ENCODE measurements at regions not wholly inside any gene's neighbourhood (a gene's known extent, or its start where the extent isn't known, plus 50 kb on each side); places are given as distances from the start of the nearest gene placed in this dataset.

DNA sequence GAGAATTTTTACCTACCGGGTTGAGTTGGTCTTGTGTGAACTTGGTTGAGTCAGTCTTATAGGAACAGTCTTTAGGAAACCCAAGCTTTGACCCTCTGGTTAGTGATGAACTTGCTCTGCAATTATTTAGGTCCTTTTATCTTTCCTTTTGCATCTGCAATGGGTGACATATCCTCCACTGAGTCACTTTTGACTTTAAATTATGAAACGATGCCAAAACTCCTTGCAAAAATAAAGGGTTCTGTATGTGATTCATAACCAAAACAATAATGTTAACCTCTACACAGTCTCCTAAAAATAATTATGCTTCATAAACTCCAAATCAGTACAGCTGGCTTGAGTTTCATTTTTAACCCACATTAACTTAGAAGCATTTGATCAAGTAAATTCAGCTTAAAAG, 979.4 kb downstream of the GALC start:
- DNase-seq (ENCODE audit: low read depth in 2 of 3, low spot score in 2 of 3), result no peak

GRCh38 chr14:87008965-87009364, 984.0 kb downstream of the GALC start:
- no peak for DNase-seq (ENCODE audit: low read depth in 2 of 3, low spot score in 2 of 3)

DNA sequence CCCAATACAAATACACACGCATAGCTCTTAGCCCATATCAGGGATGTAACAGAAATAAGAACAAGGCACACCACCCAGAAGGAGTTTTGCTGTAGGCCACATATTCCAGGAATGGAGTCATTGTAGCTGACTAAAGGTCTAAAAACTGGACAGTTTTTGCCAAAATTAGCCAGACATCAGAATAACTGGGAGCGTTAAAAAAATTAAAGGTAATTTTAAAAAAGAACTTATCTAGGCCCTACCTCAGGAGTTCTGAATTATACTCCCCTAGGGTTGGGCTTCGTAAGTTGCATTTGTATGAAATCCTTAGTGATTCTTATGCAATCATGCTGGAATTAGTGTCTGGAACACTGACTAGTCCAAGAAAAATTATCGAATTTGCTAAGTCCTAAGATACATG, 987.7 kb downstream of the GALC start:
- DNase-seq (ENCODE audit: low read depth in 2 of 3, low spot score in 2 of 3), result no peak

DNA sequence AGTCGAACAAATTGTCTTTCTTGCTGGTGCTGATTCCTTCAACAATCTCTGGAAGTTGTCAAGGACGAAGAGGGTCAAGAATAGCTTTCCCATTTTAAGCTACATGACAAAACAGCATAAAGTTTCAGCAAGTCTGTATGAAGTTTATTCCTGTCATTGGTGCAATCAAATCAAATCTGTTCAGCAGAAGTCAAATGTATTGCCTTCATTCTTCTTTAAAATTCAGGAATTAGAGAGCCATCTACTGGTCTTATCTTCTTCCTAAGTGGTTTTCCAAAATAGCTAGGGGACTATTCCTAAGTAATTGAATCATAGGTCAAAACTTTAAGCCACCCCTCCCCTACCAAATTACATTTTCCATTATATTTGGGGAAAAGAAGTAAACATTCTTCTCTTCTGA, 990.2 kb downstream of the GALC start:
- no peak for DNase-seq (ENCODE audit: low read depth in 2 of 3, low spot score in 2 of 3)

DNA sequence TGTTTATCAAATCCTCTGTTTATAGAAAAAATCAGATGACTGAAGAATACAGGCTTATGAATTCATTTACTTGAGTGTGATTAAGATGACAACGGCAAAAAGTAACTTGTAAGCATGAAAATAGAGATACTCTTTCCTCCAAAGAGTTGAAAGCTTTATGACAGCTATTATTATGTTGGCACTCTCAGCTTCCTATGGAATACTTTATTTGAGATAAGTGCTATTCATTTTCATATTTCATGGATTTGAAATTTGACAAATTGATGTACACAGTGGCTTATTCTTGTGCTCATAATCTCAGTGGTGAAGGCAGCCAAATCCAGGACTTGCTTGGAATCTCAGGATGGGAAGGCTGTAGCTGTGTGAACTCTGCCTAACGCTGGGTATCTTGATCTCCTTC, 991.6 kb downstream of the GALC start:
- no peak for DNase-seq (ENCODE audit: low read depth in 2 of 3, low spot score in 2 of 3)

- no peak for DNase-seq (ENCODE audit: low read depth in 2 of 3, low spot score in 2 of 3)
These were observed 992.9 kb downstream of the GALC start for GRCh38 chr14:87000081-87000480.

DNA sequence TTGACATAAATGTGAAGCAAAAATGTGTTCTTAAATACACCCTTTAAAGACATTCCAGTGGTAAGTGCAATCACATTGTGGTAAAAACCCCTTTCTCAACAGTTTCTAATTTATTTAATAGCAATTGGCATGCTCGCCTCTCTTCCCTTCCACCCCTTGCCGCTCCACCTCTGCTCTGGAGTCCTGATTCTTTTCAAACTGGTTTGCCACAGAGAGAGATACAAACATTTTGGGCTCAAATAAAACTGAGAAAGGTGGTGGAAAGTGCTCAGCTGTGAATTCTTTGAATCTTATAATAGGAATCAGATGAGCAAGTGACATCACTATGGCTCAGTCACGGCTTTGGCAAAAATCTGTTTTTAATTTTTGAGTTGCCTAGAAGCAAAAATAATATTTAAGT, 993.9 kb downstream of the GALC start:
- DNase-seq (ENCODE audit: low read depth in 2 of 3, low spot score in 2 of 3), result no peak

- no peak for DNase-seq (ENCODE audit: low read depth in 2 of 3, low spot score in 2 of 3)
These were observed 995.7 kb downstream of the GALC start for GRCh38 chr14:86997271-86997670.

DNA sequence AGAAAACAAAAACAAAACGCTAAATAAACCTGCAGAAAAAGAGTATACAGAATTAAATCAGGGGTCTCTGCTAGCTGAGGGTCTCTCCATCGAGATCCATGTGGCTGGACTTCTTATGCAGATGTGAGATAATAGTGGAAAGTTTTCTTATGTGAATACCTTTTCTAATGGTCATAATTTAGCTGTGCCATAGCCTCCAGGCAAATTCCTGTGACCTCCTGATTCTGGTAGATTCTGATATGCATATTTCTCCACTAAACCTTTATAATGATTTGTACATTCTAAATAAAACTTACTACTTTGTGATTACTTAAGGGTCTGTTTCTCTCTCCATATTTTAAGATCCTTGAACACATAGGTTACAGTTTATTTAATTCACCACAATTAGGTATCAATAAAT, 1002.6 kb downstream of the GALC start:
- DNase-seq (ENCODE audit: low read depth in 2 of 3, low spot score in 2 of 3), result no peak

- DNase-seq (ENCODE audit: low read depth in 2 of 3, low spot score in 2 of 3), result no peak
These were observed 1003.7 kb downstream of the GALC start for GRCh38 chr14:86989285-86989684.

GRCh38 chr14:86987966-86988365, 1005.0 kb downstream of the GALC start:
- no peak for DNase-seq (ENCODE audit: low read depth in 2 of 3, low spot score in 2 of 3)

DNA sequence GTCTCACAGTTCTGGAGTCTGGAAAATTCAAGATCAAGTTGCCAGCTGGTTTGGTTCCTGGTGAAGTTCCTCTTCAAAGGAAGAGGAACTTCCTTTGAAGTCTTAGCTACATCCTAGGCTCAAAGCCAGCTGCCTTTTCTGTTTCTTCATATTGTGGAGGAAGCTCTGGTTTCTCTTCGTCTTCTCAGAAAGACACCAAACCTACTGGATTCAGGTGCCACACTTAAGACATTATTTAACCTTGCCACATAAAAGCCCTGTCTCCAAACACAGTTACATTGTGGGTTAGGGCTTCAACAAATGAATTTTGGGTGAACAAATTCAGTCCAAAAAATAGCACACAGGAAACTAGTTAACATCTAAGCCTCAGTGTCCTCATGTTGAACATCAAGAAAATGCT, 1019.8 kb downstream of the GALC start:
- no peak for DNase-seq (ENCODE audit: low read depth in 2 of 3, low spot score in 2 of 3)

DNA sequence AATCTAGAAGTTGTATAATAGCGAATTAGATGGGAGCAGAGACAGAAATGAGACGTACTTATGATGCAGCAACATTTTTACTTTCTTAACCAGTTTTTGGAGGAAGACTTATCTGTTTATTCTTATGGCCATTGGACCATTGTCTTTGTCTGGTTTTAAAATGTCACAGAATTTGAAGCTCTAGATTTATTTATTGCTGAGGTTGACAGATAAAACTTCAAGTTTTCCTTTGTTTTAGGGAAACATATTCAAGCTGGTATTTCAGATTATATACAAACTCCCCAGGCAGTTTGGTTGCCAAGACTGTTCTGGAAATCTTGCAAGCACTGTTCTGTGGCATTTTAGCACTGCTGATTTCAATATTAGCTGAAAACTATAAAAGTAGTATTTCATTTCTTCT, 1021.7 kb downstream of the GALC start:
- no peak for DNase-seq (ENCODE audit: low read depth in 2 of 3, low spot score in 2 of 3)

- no peak for DNase-seq (ENCODE audit: low read depth in 2 of 3, low spot score in 2 of 3)
These were observed 1031.8 kb downstream of the GALC start for GRCh38 chr14:86961106-86961716.

- DNase-seq (ENCODE audit: low read depth in 2 of 3, low spot score in 2 of 3), result no peak
These were observed 1037.1 kb downstream of the GALC start for GRCh38 chr14:86955771-86956354.

GRCh38 chr14:86954623-86955022, 1038.4 kb downstream of the GALC start:
- DNase-seq (ENCODE audit: low read depth in 2 of 3, low spot score in 2 of 3), result no peak

- DNase-seq (ENCODE audit: low read depth in 2 of 3, low spot score in 2 of 3), result no peak
These were observed 1046.5 kb downstream of the GALC start for GRCh38 chr14:86946446-86946845.

DNA sequence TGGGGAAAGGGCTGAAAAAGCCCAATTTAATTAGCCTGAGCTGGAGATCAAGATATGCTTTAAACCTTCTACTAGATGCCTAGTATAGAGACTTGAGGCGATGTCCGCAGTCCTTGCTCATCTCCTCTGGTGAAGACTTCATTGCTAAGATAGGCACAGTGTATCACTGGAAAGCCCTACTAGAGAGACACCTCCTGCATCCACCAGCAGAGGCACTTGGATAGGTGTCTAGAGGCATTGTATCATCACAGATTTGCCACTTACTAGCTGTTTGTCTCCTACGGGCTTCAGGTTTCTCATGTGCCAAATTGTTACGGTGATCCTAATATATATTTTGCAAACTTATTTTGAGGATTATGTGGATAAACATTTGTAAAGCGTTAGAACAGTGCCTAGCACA, 1048.5 kb downstream of the GALC start:
- no peak for DNase-seq (ENCODE audit: low read depth in 2 of 3, low spot score in 2 of 3)

DNA sequence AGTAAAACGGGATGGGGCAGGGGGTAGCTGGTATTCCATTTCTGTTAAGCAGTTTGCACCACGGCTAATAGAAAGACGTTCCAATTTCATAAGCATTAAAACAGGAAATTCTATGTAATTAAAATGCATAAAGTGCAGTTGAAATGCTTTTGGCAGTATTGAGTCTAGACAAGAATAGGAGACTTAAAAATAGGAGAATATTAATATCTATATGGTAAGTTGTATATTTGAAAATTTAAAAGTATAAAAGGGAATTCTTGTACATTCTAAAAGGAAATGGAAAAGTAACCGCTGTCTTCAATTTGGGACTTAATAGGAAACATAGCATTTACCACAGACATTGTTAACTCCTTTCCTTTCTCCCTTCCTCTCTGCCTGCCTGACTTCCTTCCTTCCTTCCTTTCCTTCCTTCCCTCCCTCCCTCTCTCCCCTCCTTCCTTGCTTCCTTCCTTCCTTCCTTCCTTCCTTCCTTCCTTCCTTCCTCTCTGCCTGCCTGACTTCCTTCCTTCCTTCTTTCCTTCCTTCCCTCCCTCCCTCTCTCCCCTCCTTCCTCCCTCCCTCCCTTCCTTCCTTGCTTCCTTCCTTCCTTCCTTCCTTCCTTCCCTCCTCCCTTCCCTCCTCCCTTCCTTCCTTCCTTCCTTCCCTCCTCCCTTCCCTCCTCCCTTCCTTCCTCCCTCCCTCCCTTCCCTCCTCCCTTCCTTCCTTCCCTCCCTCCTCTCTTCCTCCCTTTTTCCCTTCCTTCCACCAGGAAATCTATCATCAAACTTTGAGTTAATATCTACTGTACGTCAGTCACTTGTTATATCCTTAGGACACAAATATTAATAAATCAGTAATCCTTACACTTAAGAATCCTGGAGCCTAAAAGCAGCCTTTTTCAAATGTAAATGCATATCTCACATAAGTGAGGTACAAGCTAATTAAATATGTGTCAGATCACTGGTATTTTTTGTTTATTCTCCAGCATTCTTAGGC, 1049.3 kb downstream of the GALC start:
- no peak for DNase-seq (ENCODE audit: low read depth in 2 of 3, low spot score in 2 of 3)

- DNase-seq (ENCODE audit: low read depth in 2 of 3, low spot score in 2 of 3), result no peak
These were observed 1050.0 kb downstream of the GALC start for GRCh38 chr14:86942936-86943335.

- no peak for DNase-seq (ENCODE audit: low read depth in 2 of 3, low spot score in 2 of 3)
These were observed 1052.9 kb downstream of the GALC start for GRCh38 chr14:86940106-86940505.

DNA sequence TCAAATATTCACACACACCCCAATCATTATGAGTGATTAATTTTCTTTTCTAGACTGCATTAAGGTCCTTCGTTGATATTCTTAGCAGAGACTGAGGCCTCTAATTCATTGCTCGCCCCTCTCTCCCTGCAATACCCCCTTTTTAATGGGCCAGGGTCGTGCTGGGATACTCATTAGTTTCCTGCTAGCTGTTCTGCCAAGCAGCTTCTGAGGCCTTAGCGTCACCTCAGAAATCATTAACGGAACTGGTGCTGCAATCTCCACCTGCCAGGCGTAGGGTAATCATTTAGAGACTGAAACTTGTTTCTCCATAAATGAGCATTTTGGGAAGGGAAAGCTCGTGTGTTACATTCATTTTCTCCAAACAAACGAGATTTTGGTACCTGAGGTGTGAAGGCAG, 1054.7 kb downstream of the GALC start:
- DNase-seq (ENCODE audit: low read depth in 2 of 3, low spot score in 2 of 3), result no peak

Data from activated CD8-positive, alpha-beta memory T cell treated with anti-CD3 and anti-CD28 coated beads for 48 hours (primary cell).